Activated naive CD4-positive, alpha-beta T cell treated with anti-CD3 and anti-CD28 coated beads, Interleukin-2, amount 50 U/mL, for 72 hours (primary cell): ENCODE measurements at regions not wholly inside any gene's neighbourhood (a gene's known extent, or its start where the extent isn't known, plus 50 kb on each side); places are given as distances from the start of the nearest gene placed in this dataset.
"Not testable (repeated sequence)": the region's sequence is repeated elsewhere in the genome, so short reads cannot be mapped to it uniquely, and the experiment has no call there.

Experiments used
- ATAC-seq, 2 donors: fragments of 150-1000 bp; cut with Tn5 transposase; 2 replicates each; pipeline ENCODE4 v1.10.0; 2021; ENCODE audit warnings: mild to moderate bottlenecking in 2 of 2, moderate library complexity in 2 of 2
- DNase-seq, 2 donors: peaks; one replicate each; pipeline ENCODE4 v3.0.0; 2021 to 2022; ENCODE audit warnings: low spot score in 2 of 2
- H3K27ac Mint-ChIP-seq, 2 donors: one replicate each; pipeline ENCODE4 v1.8.0; 2022; ENCODE audit warnings: mild to moderate bottlenecking in 2 of 2, mixed read lengths in 2 of 2
- H3K36me3 Mint-ChIP-seq, 2 donors: one replicate each; pipeline ENCODE4 v1.8.0; 2022; ENCODE audit warnings: mixed read lengths in 2 of 2
- H3K9me3 Mint-ChIP-seq, 2 donors: one replicate each; pipeline ENCODE4 v1.8.0; 2022; ENCODE audit warnings: mixed read lengths in 2 of 2

- ATAC-seq, result no peak
- Mint-ChIP-seq H3K9me3 (peaks cover 3 to 4% of the 10 kb centered on the region in 2 donors), H3K36me3 (no peaks in the 10 kb centered on the region), H3K27ac (no peak overlapping the region)
- no peak for DNase-seq
Measured at GRCh38 chr18:60232541-60232940, 140.0 kb downstream of the MC4R start.

- no peak for ATAC-seq
- peaks cover 9 to 19% of the 10 kb centered on the region in 2 donors for H3K9me3 Mint-ChIP-seq
- H3K36me3 Mint-ChIP-seq, result peaks cover 0 to 7% of the 10 kb centered on the region in 2 donors
- no peak for DNase-seq
- H3K27ac Mint-ChIP-seq, result no peak overlapping the region
Measured at GRCh38 chr18:60228609-60229595, 143.7 kb downstream of the MC4R start.

DNA sequence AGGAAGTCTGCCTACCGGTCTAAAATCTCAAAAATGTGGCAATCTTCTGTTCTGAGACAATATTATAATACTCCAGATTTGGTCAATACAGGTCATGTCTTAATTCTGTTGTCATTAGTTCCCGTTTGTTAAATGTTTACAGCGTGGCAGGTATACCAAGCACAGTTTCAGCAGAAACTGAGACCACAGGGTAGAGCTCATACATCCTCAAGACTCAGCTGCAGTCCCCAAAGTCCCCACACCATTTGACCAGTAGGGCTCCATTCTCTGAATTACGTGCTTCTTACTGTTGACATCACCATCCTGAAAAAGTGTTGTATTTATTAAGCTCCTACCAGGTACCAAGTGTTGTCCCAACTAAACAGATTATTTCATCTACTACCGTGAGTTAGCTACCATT lies 157.1 kb downstream of the MC4R start:
- no peak for ATAC-seq
- DNase-seq, result no peak
- no peaks in the 10 kb centered on the region for H3K36me3 Mint-ChIP-seq
- H3K27ac Mint-ChIP-seq, result no peak overlapping the region
- H3K9me3 Mint-ChIP-seq, result peaks cover 0 to 5% of the 10 kb centered on the region in 2 donors

- Mint-ChIP-seq H3K9me3 (no peaks in the 10 kb centered on the region), H3K36me3 (no peaks in the 10 kb centered on the region), H3K27ac (no peak overlapping the region)
- ATAC-seq, result no peak
- no peak for DNase-seq
Measured at GRCh38 chr18:60209042-60209441, 163.5 kb downstream of the MC4R start.

GRCh38 chr18:60202708-60203107 lies 169.9 kb downstream of the MC4R start:
- no peaks in the 10 kb centered on the region for H3K36me3 Mint-ChIP-seq
- H3K27ac Mint-ChIP-seq, result no peak overlapping the region
- DNase-seq, result no peak
- no peak for ATAC-seq
- peaks cover 0 to 8% of the 10 kb centered on the region in 2 donors for H3K9me3 Mint-ChIP-seq

GRCh38 chr18:60200558-60200957 lies 172.0 kb downstream of the MC4R start:
- ATAC-seq (no peak), DNase-seq (no peak)
- Mint-ChIP-seq H3K36me3 (no peaks in the 10 kb centered on the region), H3K9me3 (peaks cover 0 to 8% of the 10 kb centered on the region in 2 donors), H3K27ac (no peak overlapping the region)

DNA sequence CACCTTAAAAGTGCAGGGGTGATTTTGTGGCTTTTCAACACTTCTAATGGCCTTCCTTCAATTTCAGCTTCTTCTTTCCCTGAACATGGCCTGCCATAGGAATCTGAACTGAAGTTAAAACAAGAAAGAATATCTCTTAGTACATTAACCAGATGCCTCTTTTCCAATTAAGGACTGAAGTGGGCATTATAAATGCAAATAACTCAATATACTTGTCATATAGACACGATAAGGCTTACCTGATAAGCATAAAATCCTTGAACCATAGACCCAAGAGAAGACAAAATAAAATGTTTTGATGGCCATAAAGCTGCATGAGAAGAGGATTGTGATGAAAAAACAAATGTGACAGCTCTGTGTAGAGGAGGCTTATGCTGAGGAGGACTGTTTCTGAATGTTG lies 173.1 kb downstream of the MC4R start:
- Mint-ChIP-seq H3K36me3 (no peaks in the 10 kb centered on the region), H3K9me3 (peaks cover 0 to 8% of the 10 kb centered on the region in 2 donors), H3K27ac (no peak overlapping the region)
- DNase-seq, result no peak
- ATAC-seq, result no peak

DNA sequence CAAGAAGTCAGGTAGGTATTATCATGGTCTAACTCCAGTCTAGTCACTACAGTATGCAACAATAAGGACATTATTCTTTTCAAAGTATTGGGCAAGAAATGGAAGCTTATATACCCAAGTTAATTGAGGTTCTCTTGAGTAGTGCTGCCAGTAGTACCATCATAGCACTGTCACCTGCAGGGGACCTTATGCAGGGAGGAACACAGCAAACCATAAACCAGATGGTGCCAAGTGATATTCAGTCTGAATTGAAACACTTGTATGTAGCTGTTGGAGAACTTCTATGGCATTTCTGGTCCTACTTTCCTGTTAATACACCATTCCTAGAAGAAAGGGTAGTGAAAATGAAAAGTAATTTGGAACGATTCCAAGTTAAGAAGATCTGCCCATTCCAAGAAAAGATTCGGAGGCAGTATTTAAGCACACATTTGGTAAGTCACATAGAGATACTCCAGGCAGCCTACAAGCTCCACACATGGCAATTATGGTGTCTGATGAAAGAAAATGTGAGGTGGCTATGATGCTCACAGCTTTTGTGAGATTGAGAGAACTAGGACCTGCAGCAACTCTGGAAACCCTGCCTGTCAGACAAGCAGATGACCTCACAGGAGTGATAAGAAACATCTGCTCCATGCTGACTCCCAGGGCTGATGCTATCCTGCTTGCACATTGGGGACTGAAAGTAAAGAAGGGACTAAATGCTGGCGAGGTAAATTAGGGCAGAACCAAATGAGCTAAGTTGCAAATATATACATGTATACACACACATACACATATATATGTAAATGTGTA lies 174.7 kb downstream of the MC4R start:
- no peaks in the 10 kb centered on the region for H3K36me3 Mint-ChIP-seq
- no peak overlapping the region for H3K27ac Mint-ChIP-seq
- H3K9me3 Mint-ChIP-seq, result peaks cover 0 to 4% of the 10 kb centered on the region in 2 donors
- ATAC-seq, result no peak
- no peak for DNase-seq

- DNase-seq (no peak), ATAC-seq (no peak)
- Mint-ChIP-seq H3K27ac (no peak overlapping the region), H3K9me3 (no peaks in the 10 kb centered on the region), H3K36me3 (no peaks in the 10 kb centered on the region)
Measured at GRCh38 chr18:60196836-60197606, 175.6 kb downstream of the MC4R start.

DNA sequence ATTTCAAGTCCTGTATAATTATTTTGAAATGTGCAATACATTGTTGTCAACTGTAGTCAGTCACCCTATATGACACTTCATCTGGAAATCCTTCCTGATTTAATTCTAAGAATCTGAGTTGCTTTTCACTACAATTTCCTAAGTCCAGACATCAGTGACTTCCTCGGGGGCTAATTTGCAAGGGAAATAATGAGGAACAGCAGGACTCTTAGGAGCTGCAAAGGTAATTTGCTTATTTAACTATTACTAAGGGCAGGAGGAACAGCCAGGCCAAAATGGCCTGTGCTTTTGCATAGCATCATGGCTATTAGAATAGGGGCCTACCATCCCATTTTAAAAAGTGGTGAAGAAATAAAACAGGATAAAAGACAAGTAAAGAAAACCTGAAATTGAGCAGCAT lies 178.8 kb downstream of the MC4R start:
- peaks cover 0 to 2% of the 10 kb centered on the region in 2 donors for H3K9me3 Mint-ChIP-seq
- H3K27ac Mint-ChIP-seq, result no peak overlapping the region
- no peak for ATAC-seq
- DNase-seq, result no peak
- H3K36me3 Mint-ChIP-seq, result no peaks in the 10 kb centered on the region

- Mint-ChIP-seq H3K9me3 (peaks cover 0 to 4% of the 10 kb centered on the region in 2 donors), H3K27ac (no peak overlapping the region)
- no peak for DNase-seq
Measured at GRCh38 chr18:60191926-60192325, 180.6 kb downstream of the MC4R start.

GRCh38 chr18:60189856-60190255 lies 182.7 kb downstream of the MC4R start:
- Mint-ChIP-seq H3K36me3 (no peaks in the 10 kb centered on the region), H3K27ac (no peak overlapping the region), H3K9me3 (peaks cover 0 to 4% of the 10 kb centered on the region in 2 donors)
- ATAC-seq, result no peak
- no peak for DNase-seq

More at GRCh38 chr18:60191926-60192325, 180.6 kb downstream of the MC4R start:
- no peaks in the 10 kb centered on the region for H3K36me3 Mint-ChIP-seq
- ATAC-seq, result no peak

- ATAC-seq, result no peak
- DNase-seq, result no peak
- peaks cover 0 to 4% of the 10 kb centered on the region in 2 donors for H3K9me3 Mint-ChIP-seq
- no peak overlapping the region for H3K27ac Mint-ChIP-seq
- no peaks in the 10 kb centered on the region for H3K36me3 Mint-ChIP-seq
Measured at GRCh38 chr18:60188958-60189357, 183.6 kb downstream of the MC4R start.

GRCh38 chr18:60182223-60182622 lies 190.4 kb downstream of the MC4R start:
- H3K27ac Mint-ChIP-seq, result no peak overlapping the region
- H3K9me3 Mint-ChIP-seq, result no peaks in the 10 kb centered on the region
- ATAC-seq, result no peak
- no peaks in the 10 kb centered on the region for H3K36me3 Mint-ChIP-seq
- no peak for DNase-seq

DNA sequence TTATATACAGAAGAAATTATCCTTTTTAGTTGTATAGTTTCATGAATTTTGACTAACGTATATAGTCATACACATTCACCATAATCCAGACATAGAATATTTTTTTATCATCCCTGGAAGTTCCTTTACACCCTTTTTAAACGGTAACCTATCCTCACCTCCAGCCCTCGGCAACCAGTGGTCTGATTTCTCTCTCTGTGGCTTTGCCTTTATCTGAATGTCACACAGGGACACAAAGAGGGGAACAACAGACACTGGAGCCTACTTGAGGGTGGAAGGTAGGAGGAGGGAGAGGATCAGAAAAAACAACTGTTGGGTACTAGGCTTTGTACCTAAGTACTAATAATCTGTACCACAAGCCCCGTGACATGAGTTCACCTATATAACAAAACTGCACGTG lies 191.9 kb downstream of the MC4R start:
- ATAC-seq (no peak), DNase-seq (no peak)
- H3K9me3 Mint-ChIP-seq, result no peaks in the 10 kb centered on the region
- H3K27ac Mint-ChIP-seq, result no peak overlapping the region
- H3K36me3 Mint-ChIP-seq, result no peaks in the 10 kb centered on the region

GRCh38 chr18:60178224-60178623 lies 194.4 kb downstream of the MC4R start:
- not testable (repeated sequence) for ATAC-seq, H3K27ac Mint-ChIP-seq, H3K36me3 Mint-ChIP-seq, H3K9me3 Mint-ChIP-seq, DNase-seq

DNA sequence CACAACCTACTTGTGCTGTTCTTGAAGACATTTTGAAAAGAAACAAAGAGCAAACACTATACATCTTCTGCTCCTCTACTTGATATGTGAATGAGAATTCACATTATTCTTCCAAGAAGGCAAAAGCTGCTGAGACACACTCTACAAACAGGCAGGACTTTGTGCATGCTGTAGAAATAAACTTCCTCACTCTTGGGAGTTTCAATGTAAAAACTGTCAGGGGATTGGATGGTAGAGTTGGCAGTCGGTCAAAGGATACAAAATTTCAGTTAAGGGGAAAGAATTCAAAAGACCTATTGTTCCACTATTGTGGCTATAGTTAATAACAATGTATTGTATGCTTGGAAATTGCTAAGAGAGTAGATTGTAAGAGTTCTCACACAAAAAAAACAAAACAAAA lies 196.3 kb downstream of the MC4R start:
- no peaks in the 10 kb centered on the region for H3K9me3 Mint-ChIP-seq
- no peak for ATAC-seq
- DNase-seq, result no peak
- H3K27ac Mint-ChIP-seq, result no peak overlapping the region
- H3K36me3 Mint-ChIP-seq, result no peaks in the 10 kb centered on the region
